T-helper 1 cell treated with Interleukin-12 subunit alpha and Interleukin-12 subunit beta and Interleukin-4 antibody, amounts not matched to agents 30 μg/mL and 1 μg/mL, for 36 hours (primary cell): ENCODE measurements at regions not wholly inside any gene's neighbourhood (a gene's known extent, or its start where the extent isn't known, plus 50 kb on each side); places are given as distances from the start of the nearest gene placed in this dataset.
"Not testable (repeated sequence)": the region's sequence is repeated elsewhere in the genome, so short reads cannot be mapped to it uniquely, and the experiment has no call there.

Experiments
- H3K27ac Mint-ChIP-seq: one replicate; pipeline ENCODE4 v1.8.0; 2021; ENCODE audit warnings: mild to moderate bottlenecking, mixed read lengths
- H3K27me3 Mint-ChIP-seq: one replicate; pipeline ENCODE4 v1.8.0; 2021; ENCODE audit warnings: low read depth, mixed read lengths
- H3K36me3 Mint-ChIP-seq: one replicate; pipeline ENCODE4 v1.8.0; 2021; ENCODE audit warnings: low read depth, mixed read lengths
- H3K4me1 Mint-ChIP-seq: one replicate; pipeline ENCODE4 v1.8.0; 2021; ENCODE audit warnings: low read depth, mixed read lengths
- H3K4me3 Mint-ChIP-seq: one replicate; pipeline ENCODE4 v1.8.0; 2021; ENCODE audit warnings: mild to moderate bottlenecking, moderate library complexity, mixed read lengths
- H3K9me3 Mint-ChIP-seq: one replicate; pipeline ENCODE4 v1.8.0; 2021; ENCODE audit warnings: mixed read lengths

DNA sequence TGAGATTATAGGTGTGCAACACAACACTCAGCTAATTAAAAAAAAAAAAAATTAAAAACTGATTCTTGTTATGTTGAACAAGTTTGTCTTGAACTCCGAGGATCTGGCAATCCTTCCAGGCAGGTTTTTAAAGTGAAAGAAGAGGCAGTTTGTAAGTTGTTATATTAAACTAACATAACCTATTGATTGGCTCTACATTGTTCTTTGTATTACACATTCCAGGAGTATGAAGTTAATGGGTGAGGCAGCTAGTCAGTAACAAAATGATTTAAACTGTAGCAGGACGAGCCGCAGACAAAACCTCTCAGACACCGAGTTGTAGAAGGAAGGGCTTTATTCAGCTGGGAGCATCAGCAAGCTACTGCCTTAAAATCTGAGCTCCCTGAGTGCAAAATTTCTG lies 1953.9 kb upstream of the CDH6 start:
- no peaks in the 10 kb centered on the region for H3K4me1 Mint-ChIP-seq
- no peak overlapping the region for H3K4me3 Mint-ChIP-seq
- peaks cover 31% of the 10 kb centered on the region for H3K9me3 Mint-ChIP-seq
- H3K36me3 Mint-ChIP-seq = no peaks in the 10 kb centered on the region
- no peaks in the 10 kb centered on the region for H3K27me3 Mint-ChIP-seq
- no peak overlapping the region for H3K27ac Mint-ChIP-seq

- Mint-ChIP-seq H3K27me3 (no peaks in the 10 kb centered on the region), H3K36me3 (no peaks in the 10 kb centered on the region), H3K4me3 (no peak overlapping the region), H3K27ac (no peak overlapping the region), H3K9me3 (peaks cover 28% of the 10 kb centered on the region), H3K4me1 (no peaks in the 10 kb centered on the region)
Measured at GRCh38 chr5:29238115-29238514, 1955.4 kb upstream of the CDH6 start.

- Mint-ChIP-seq H3K36me3 (no peaks in the 10 kb centered on the region), H3K9me3 (peaks cover 8% of the 10 kb centered on the region), H3K4me3 (no peak overlapping the region), H3K27ac (no peak overlapping the region), H3K4me1 (no peaks in the 10 kb centered on the region), H3K27me3 (no peaks in the 10 kb centered on the region)
Measured at GRCh38 chr5:29231154-29231553, 1962.3 kb upstream of the CDH6 start.

DNA sequence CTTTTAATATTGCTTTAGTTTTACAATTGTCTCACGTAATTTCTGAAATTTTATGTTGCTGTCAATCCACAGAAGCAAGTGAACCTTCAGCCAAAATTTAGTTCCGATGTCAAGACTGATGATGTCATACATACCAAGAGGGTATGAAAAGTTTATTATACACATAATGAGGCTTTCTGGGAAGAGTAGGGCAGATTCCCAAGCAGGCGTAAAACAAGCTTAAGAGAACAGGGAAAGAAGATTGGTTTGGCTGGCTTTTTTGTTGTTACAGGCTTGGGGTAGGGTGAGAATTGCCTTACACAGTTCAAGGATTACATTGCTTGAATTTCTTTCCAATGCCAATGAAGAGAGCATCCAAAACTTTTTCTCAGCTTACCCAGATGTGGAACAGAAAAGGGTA lies 1962.9 kb upstream of the CDH6 start:
- Mint-ChIP-seq H3K4me1 (no peaks in the 10 kb centered on the region), H3K27ac (no peak overlapping the region), H3K4me3 (no peak overlapping the region), H3K9me3 (peaks cover 7% of the 10 kb centered on the region), H3K27me3 (no peaks in the 10 kb centered on the region), H3K36me3 (no peaks in the 10 kb centered on the region)

DNA sequence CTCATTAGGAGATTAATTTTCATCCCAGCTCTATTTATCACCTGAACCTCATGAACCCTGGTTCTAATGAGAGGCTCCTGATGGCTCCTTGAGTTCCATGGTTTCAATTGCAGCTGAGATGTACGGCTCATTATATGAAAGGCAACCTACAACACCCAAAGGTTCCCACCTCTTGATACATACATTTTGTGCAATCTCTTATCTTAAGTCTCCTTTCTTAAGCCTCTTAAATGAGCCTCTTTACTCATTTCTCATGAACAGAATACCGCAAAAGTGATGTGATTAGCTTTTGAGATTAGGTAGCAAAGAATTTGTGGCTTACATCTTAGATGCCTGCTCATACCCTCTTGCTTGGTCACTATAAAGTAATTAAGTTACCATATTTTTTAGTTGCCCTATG lies 1964.0 kb upstream of the CDH6 start:
- Mint-ChIP-seq H3K27ac (no peak overlapping the region), H3K4me1 (no peaks in the 10 kb centered on the region), H3K9me3 (peaks cover 6% of the 10 kb centered on the region), H3K27me3 (no peaks in the 10 kb centered on the region), H3K4me3 (no peak overlapping the region), H3K36me3 (no peaks in the 10 kb centered on the region)

GRCh38 chr5:29218138-29218537 lies 1975.3 kb upstream of the CDH6 start:
- Mint-ChIP-seq H3K9me3 (peaks cover 13% of the 10 kb centered on the region), H3K27me3 (no peaks in the 10 kb centered on the region), H3K36me3 (no peaks in the 10 kb centered on the region), H3K4me3 (no peak overlapping the region), H3K4me1 (no peaks in the 10 kb centered on the region), H3K27ac (no peak overlapping the region)

- Mint-ChIP-seq H3K4me1 (no peaks in the 10 kb centered on the region), H3K4me3 (no peak overlapping the region)
Measured at GRCh38 chr5:29214839-29215238, 1978.6 kb upstream of the CDH6 start.

GRCh38 chr5:29213475-29213874 lies 1980.0 kb upstream of the CDH6 start:
- H3K4me1 Mint-ChIP-seq = no peaks in the 10 kb centered on the region

More at GRCh38 chr5:29214839-29215238, 1978.6 kb upstream of the CDH6 start:
- no peaks in the 10 kb centered on the region for H3K27me3 Mint-ChIP-seq
- peaks cover 20% of the 10 kb centered on the region for H3K9me3 Mint-ChIP-seq
- H3K27ac Mint-ChIP-seq = no peak overlapping the region
- H3K36me3 Mint-ChIP-seq = no peaks in the 10 kb centered on the region

GRCh38 chr5:29208024-29208423 lies 1985.5 kb upstream of the CDH6 start:
- no peak overlapping the region for H3K4me3 Mint-ChIP-seq
- no peak overlapping the region for H3K27ac Mint-ChIP-seq
- no peaks in the 10 kb centered on the region for H3K4me1 Mint-ChIP-seq
- no peaks in the 10 kb centered on the region for H3K36me3 Mint-ChIP-seq
- H3K9me3 Mint-ChIP-seq = peaks cover 17% of the 10 kb centered on the region
- H3K27me3 Mint-ChIP-seq = no peaks in the 10 kb centered on the region

More at GRCh38 chr5:29213475-29213874, 1980.0 kb upstream of the CDH6 start:
- Mint-ChIP-seq H3K36me3 (no peaks in the 10 kb centered on the region), H3K27ac (no peak overlapping the region), H3K27me3 (no peaks in the 10 kb centered on the region), H3K4me3 (no peak overlapping the region), H3K9me3 (peaks cover 20% of the 10 kb centered on the region)

DNA sequence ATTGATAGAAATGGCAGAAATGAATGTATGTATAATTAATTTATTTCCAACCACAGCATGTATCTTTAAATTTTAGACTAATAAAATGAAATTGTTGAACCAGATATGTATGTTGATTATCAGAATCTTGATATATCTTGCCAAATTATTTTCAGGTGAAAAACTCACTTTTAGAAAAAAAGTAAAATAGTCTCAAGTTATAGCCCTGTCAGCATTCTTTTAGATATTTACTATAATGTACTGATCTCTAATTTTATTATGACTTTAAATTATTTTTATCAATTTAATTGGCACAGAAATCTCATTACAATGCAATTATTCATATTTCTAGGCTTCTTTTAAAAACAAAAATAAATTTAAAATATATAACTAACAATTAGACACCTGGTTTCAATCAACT lies 1990.4 kb upstream of the CDH6 start:
- H3K27ac Mint-ChIP-seq = no peak overlapping the region
- no peak overlapping the region for H3K4me3 Mint-ChIP-seq
- H3K4me1 Mint-ChIP-seq = no peaks in the 10 kb centered on the region
- peaks cover 2% of the 10 kb centered on the region for H3K9me3 Mint-ChIP-seq
- H3K36me3 Mint-ChIP-seq = no peaks in the 10 kb centered on the region
- H3K27me3 Mint-ChIP-seq = no peaks in the 10 kb centered on the region

GRCh38 chr5:29197631-29198454 lies 1995.6 kb upstream of the CDH6 start:
- no peaks in the 10 kb centered on the region for H3K9me3 Mint-ChIP-seq
- no peak overlapping the region for H3K4me3 Mint-ChIP-seq
- H3K36me3 Mint-ChIP-seq = no peaks in the 10 kb centered on the region
- no peaks in the 10 kb centered on the region for H3K4me1 Mint-ChIP-seq
- no peak overlapping the region for H3K27ac Mint-ChIP-seq
- H3K27me3 Mint-ChIP-seq = no peaks in the 10 kb centered on the region

- H3K9me3 Mint-ChIP-seq = no peaks in the 10 kb centered on the region
- no peaks in the 10 kb centered on the region for H3K36me3 Mint-ChIP-seq
- H3K4me3 Mint-ChIP-seq = no peak overlapping the region
- no peak overlapping the region for H3K27ac Mint-ChIP-seq
- H3K27me3 Mint-ChIP-seq = no peaks in the 10 kb centered on the region
- H3K4me1 Mint-ChIP-seq = no peaks in the 10 kb centered on the region
Measured at GRCh38 chr5:29193972-29194371, 1999.5 kb upstream of the CDH6 start.

DNA sequence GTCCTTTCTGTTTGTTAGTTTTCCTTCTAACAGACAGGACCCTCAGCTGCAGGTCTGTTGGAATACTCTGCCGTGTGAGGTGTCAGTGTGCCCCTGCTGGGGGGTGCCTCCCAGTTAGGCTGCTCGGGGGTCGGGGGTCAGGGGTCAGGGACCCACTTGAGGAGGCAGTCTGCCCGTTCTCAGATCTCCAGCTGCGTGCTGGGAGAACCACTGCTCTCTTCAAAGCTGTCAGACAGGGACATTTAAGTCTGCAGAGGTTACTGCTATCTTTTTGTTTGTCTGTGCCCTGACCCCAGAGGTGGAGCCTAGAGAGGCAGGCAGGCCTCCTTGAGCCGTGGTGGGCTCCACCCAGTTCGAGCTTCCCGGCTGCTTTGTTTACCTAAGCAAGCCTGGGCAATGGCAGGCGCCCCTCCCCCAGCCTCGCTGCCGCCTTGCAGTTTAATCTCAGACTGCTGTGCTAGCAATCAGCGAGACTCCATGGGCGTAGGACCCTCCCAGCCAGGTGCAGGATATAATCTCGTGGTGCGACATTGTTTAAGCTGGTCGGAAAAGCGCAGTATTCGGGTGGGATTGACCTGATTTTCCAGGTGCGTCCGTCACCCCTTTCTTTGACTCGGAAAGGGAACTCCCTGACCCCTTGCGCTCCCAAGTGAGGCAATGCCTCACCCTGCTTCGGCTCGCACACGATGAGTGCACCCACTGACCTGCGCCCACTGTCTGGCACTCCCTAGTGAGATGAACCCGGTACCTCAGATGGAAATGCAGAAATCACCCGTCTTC lies 2002.0 kb upstream of the CDH6 start:
- not testable (repeated sequence) for H3K4me1 Mint-ChIP-seq, H3K36me3 Mint-ChIP-seq, H3K27me3 Mint-ChIP-seq, H3K9me3 Mint-ChIP-seq, H3K27ac Mint-ChIP-seq, H3K4me3 Mint-ChIP-seq

DNA sequence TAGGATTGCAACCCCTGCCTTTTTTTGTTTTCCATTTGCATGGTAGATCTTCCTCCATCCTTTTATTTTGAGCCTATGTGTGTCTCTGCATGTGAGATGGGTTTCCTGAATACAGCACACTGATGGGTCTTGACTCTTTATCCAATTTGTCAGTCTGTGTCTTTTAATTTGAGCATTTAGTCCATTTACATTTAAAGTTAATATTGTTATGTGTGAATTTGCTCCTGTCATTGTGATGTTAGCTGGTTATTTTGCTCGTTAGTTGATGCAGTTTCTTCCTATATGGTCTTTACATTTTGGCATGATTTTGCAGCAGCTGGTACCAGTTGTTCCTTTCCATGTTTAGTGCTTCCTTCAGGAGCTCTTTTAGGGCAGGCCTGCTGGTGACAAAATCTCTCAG lies 2003.1 kb upstream of the CDH6 start:
- H3K4me3 Mint-ChIP-seq, H3K27ac Mint-ChIP-seq, H3K4me1 Mint-ChIP-seq: not testable (repeated sequence)

DNA sequence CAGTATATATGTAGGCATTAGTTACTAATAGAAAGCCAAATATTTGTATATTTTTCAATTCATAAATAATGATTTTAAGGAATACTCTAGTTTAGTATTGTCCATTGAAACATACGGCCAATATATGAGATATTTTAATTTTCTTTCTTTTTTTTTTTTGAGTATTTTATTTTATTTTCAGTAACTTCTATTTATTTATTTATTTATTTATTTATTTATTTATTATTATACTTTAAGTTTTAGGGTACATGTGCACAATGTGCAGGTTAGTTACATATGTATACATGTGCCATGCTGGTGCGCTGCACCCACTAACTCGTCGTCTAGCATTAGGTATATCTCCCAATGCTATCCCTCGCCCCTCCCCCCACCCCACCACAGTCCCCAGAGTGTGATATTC lies 2007.1 kb upstream of the CDH6 start:
- H3K27me3 Mint-ChIP-seq, H3K36me3 Mint-ChIP-seq, H3K4me1 Mint-ChIP-seq, H3K27ac Mint-ChIP-seq, H3K4me3 Mint-ChIP-seq: not testable (repeated sequence)
- H3K9me3 Mint-ChIP-seq = peaks cover 11% of the 10 kb centered on the region

More for the DNA sequence above, 2003.1 kb upstream of the CDH6 start:
- H3K9me3 Mint-ChIP-seq, H3K27me3 Mint-ChIP-seq, H3K36me3 Mint-ChIP-seq: not testable (repeated sequence)
